ENCODE measurements at regions not wholly inside any gene's neighbourhood (a gene's known extent, or its start where the extent isn't known, plus 50 kb on each side); places are given as distances from the start of the nearest gene placed in this dataset.

DNA sequence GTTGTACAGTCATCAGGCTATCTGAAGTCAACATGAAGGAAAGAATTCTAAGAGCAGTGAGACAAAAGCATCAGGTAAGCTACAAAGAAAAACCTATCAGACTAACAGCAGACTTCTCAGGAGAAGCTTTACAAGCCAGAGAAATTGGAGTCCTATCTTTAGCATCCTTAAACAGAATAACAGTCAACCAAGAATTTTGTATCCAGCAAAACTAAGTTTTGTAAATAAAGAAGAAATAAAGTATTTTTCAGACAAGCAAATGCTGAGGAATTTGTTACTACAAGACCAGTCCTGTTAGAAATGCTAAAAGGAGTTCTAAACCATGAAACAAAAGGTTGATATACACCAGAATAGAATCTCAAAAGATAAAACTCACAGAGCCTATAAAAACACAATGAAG lies 501.2 kb downstream of the ZNF608 start:
- TF ChIP-seq POLR2AphosphoS5 (IDR thresholded peaks at IDR 0.05) (no peak), CTCF (IDR thresholded peaks at IDR 0.05) (no peak), POLR2A (IDR thresholded peaks at IDR 0.05) (no peak), EP300 (IDR thresholded peaks at IDR 0.05) (no peak)

Data from stomach (tissue), 4 donors.